VCaP (cell line): ENCODE measurements at regions not wholly inside any gene's neighbourhood (a gene's known extent, or its start where the extent isn't known, plus 50 kb on each side); places are given as distances from the start of the nearest gene placed in this dataset.

Source experiments
- H3K27ac ChIP-seq: fragments of 450-650 bp; 2 replicates; pipeline ENCODE4 v1.5.1; 2017
- CTCF ChIP-seq: fragments of 450-650 bp; conservative IDR thresholded peaks from 2 replicates; pipeline ENCODE4 v1.5.1; 2017; ENCODE audit warnings: mild to moderate bottlenecking, moderate library complexity

- TF ChIP-seq CTCF: no peak
- no peak overlapping the region for H3K27ac ChIP-seq
Observed at GRCh38 chr3:118785415-118785814, 249.2 kb downstream of the IGSF11 start.

DNA sequence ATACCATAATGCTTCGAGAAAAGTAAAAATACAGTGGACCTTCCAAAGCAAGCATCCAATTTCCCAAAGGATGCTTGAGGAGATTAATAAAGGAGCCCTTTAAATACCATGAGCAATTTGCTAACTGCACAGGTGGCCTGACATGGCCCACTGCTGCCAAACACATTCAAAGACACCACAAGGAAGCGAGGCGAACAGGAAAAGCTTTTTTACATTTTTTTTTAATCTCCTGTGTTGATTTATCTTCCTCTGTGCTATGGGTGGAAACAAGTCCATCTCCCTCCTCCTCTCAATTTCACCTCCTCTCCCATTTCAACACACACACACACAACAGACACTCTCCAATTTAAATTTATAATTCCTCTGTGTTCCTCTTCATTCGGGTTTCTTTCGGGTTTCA, 243.4 kb downstream of the IGSF11 start:
- TF ChIP-seq CTCF: no peak

DNA sequence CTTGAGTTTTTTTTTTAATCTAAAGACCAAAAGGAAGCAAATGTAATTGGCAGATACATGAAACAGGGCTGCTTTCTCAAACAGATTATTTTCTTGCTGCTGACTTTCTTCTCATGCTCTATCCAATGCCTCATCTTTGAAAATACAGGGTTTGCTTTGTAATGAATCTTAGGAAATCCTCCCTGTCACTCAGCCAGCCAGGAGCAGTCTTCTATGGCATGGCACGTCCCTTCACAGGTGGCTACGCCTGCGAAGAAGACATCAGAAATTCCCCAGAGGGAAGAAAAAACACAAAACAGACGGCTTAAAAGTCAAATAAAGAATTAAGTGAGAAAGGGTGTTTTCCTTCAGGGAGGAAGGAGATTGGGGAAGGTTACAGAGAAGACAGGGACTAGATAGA, 242.5 kb downstream of the IGSF11 start:
- no peak overlapping the region for H3K27ac ChIP-seq
- TF ChIP-seq CTCF: no peak

More for the DNA sequence above, 243.4 kb downstream of the IGSF11 start:
- H3K27ac ChIP-seq: no peak overlapping the region

- no peak overlapping the region for H3K27ac ChIP-seq
- TF ChIP-seq CTCF: no peak
Observed at GRCh38 chr3:118793176-118793575, 241.5 kb downstream of the IGSF11 start.

GRCh38 chr3:118799303-118799702, 235.3 kb downstream of the IGSF11 start:
- TF ChIP-seq CTCF: no peak
- H3K27ac ChIP-seq: no peak overlapping the region

GRCh38 chr3:118801899-118802298, 232.7 kb downstream of the IGSF11 start:
- H3K27ac ChIP-seq: no peak overlapping the region
- TF ChIP-seq CTCF: no peak

GRCh38 chr3:118802325-118803095, 232.1 kb downstream of the IGSF11 start:
- no peak overlapping the region for H3K27ac ChIP-seq
- no peak for TF ChIP-seq CTCF
